ENCODE measurements at regions not wholly inside any gene's neighbourhood (a gene's known extent, or its start where the extent isn't known, plus 50 kb on each side); places are given as distances from the start of the nearest gene placed in this dataset.

GRCh38 chr5:89458332-89458656, 575.3 kb upstream of the MEF2C start:
- no peak overlapping the region for H3K4me3 ChIP-seq (ENCODE audit: extremely low read depth in 1 of 4, insufficient read depth in 2 of 4, low read depth in 3 of 4, low read length in 4 of 4)
- H2BK15ac ChIP-seq (ENCODE audit: low read length): no peak overlapping the region
- POLR2A ChIA-PET (ENCODE audit: partially characterized antibody): interaction anchor here (0.6 kb wide), 1 partner anchor 59 kb away, joined by 3 read pairs; no protein-coding TSS in a partner anchor
- no peak overlapping the region for H3K9ac ChIP-seq (replicated peaks in 1 of 4; ENCODE audit: extremely low read depth in 1 of 4, low read depth in 3 of 4, low read length in 3 of 4)
- H3K4me1 ChIP-seq (replicated peaks in 1 of 4; ENCODE audit: control insufficient read depth in 3 of 4, insufficient read depth in 4 of 4, low read length in 3 of 4): no peaks in the 10 kb centered on the region
- H3K18ac ChIP-seq (ENCODE audit: extremely low read depth, low read length): no peak overlapping the region
- H2AFZ ChIP-seq (ENCODE audit: low read length): no peak overlapping the region
- H3K14ac ChIP-seq (ENCODE audit: insufficient read length): no peak overlapping the region
- H2AK5ac ChIP-seq (ENCODE audit: low read depth, low read length): no peak overlapping the region
- 0 out of 2 replicates have a peak overlapping the region, but pooled peaks have one; percentile 36 for H2BK20ac ChIP-seq (ENCODE audit: low read length)
- H3K27me3 ChIP-seq (replicated peaks in 1 of 4; ENCODE audit: control insufficient read depth in 3 of 4, extremely low read depth in 1 of 4, insufficient read depth in 3 of 4, low read length in 3 of 4): no peaks in the 10 kb centered on the region
- H4K91ac ChIP-seq (replicated peaks; ENCODE audit: insufficient read length, low read length): no peak overlapping the region
- FAIRE-seq (no peak), DNase-seq (ENCODE audit: low read depth in 1 of 2, low spot score in 2 of 2) (no peak)
- H3K56ac ChIP-seq (replicated peaks; ENCODE audit: insufficient read length, low read depth, low read length): no peak overlapping the region
- H3K27ac ChIP-seq (ENCODE audit: low read depth, low read length): no peak overlapping the region
- no peak overlapping the region for H2BK5ac ChIP-seq (ENCODE audit: low read depth, low read length)
- no peaks in the 10 kb centered on the region for H3K9me3 ChIP-seq (ENCODE audit: insufficient read depth in 2 of 2, low read depth in 1 of 2, low read length in 1 of 2)
- no peak overlapping the region for H3K4ac ChIP-seq (replicated peaks; ENCODE audit: insufficient read length, low read depth, low read length)
- CTCF ChIA-PET (ENCODE audit: partially characterized antibody): no interaction called here
- no peaks in the 10 kb centered on the region for H3K79me2 ChIP-seq (ENCODE audit: control insufficient read depth in 1 of 2, insufficient read depth in 2 of 2, low read length in 2 of 2)
- H2BK12ac ChIP-seq (ENCODE audit: low read depth, low read length): no peak overlapping the region
- no peaks in the 10 kb centered on the region for H3K36me3 ChIP-seq (ENCODE audit: control insufficient read depth in 2 of 4, insufficient read depth in 4 of 4, low read length in 3 of 4)
- H3K23ac ChIP-seq (ENCODE audit: insufficient read length): no peak overlapping the region
- no peaks in the 10 kb centered on the region for H3K79me1 ChIP-seq (ENCODE audit: low read depth, low read length)
- no peak overlapping the region for H2BK120ac ChIP-seq (replicated peaks; ENCODE audit: low read depth, low read length)
- WGBS, 2 experiments (ENCODE audit: extremely low coverage in 1 of 2, insufficient coverage in 1 of 2, insufficient read length in 1 of 2, insufficient replicate concordance in 2 of 2, low coverage in 1 of 2, low lambda C conversion rate in 2 of 2, missing lambda C conversion rate in 1 of 2): 86% methylated on average over 1 of the region's 1 CpG; no CpG with 5 or more reads in 1 of the 2 experiments
- H3K23me2 ChIP-seq (ENCODE audit: low read depth, low read length): 0 out of 2 replicates have a peak, but pooled peaks cover 3% of the 10 kb centered on the region
- H4K5ac ChIP-seq (ENCODE audit: insufficient read length, low read depth, low read length): no peak overlapping the region
- H3K4me2 ChIP-seq (ENCODE audit: insufficient read depth in 1 of 2, low read depth in 2 of 2, low read length in 2 of 2): no peak overlapping the region
- H4K8ac ChIP-seq (ENCODE audit: extremely low read depth, insufficient read depth, low read length): no peak overlapping the region
- H4K20me1 ChIP-seq (replicated peaks in 1 of 2; ENCODE audit: control insufficient read depth in 1 of 2, insufficient read depth in 2 of 2, low read length in 2 of 2): no peaks in the 10 kb centered on the region
- TF ChIP-seq RFX5 (IDR thresholded peaks at IDR 0.05; ENCODE audit: borderline replicate concordance, low read depth, low read length) (no peak), EGR1 (IDR thresholded peaks at IDR 0.05; ENCODE audit: borderline replicate concordance, low read depth, low read length) (no peak), TAF1 (IDR thresholded peaks at IDR 0.05; ENCODE audit: low read depth, low read length) (no peak), CHD1 (IDR thresholded peaks at IDR 0.05; ENCODE audit: low read depth, low read length) (no peak), E2F6 (IDR thresholded peaks at IDR 0.05) (no peak), SIRT6 (IDR thresholded peaks at IDR 0.05; ENCODE audit: low read length) (no peak), GABPA (IDR thresholded peaks at IDR 0.05; ENCODE audit: borderline replicate concordance, insufficient read depth, low read length) (no peak), ATF2 (IDR thresholded peaks at IDR 0.05; ENCODE audit: low read length) (no peak), EP300 (IDR thresholded peaks at IDR 0.05; ENCODE audit: borderline replicate concordance in 1 of 2, low read depth in 2 of 2, low read length in 2 of 2) (no peak)
- TF ChIP-seq, protein P1, sequence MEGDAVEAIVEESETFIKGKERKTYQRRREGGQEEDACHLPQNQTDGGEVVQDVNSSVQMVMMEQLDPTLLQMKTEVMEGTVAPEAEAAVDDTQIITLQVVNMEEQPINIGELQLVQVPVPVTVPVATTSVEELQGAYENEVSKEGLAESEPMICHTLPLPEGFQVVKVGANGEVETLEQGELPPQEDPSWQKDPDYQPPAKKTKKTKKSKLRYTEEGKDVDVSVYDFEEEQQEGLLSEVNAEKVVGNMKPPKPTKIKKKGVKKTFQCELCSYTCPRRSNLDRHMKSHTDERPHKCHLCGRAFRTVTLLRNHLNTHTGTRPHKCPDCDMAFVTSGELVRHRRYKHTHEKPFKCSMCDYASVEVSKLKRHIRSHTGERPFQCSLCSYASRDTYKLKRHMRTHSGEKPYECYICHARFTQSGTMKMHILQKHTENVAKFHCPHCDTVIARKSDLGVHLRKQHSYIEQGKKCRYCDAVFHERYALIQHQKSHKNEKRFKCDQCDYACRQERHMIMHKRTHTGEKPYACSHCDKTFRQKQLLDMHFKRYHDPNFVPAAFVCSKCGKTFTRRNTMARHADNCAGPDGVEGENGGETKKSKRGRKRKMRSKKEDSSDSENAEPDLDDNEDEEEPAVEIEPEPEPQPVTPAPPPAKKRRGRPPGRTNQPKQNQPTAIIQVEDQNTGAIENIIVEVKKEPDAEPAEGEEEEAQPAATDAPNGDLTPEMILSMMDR (IDR thresholded peaks at IDR 0.05; ENCODE audit: control extremely low read depth in 1 of 3, insufficient read depth in 1 of 3, low read depth in 1 of 3, low read length in 3 of 3): no peak
